ENCODE measurements at regions not wholly inside any gene's neighbourhood (a gene's known extent, or its start where the extent isn't known, plus 50 kb on each side); places are given as distances from the start of the nearest gene placed in this dataset.
A peak's percentile ranks its signal among the peaks of the same experiment; 100 is the strongest.

DNA sequence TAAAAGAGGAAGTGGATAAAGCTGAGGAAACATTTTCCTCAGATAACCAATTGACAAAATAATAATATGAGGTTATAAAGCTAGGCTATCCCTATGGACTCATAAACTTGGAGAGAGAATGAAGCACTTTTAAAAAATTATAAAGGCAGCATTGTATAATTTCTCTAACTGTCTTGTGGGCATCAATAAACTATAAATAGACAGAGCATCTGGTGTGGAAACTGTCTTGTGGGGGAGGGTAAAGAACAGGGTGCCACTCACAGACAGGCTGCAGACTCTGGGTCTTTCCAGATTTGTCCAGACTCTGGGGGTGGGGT, 333.5 kb downstream of the BUD13 start:
- Mint-ChIP-seq H3K36me3 (no peaks in the 10 kb centered on the region), H3K4me1 (no peaks in the 10 kb centered on the region), H3K27ac (no peak overlapping the region), H3K4me3 (no peak overlapping the region), H3K27me3 (peaks cover 5 to 23% (median 13%) of the 10 kb centered on the region in 3 donors), H3K9me3 (peaks cover 0 to 31% (median 13%) of the 10 kb centered on the region in 7 donors)
- DNase-seq = no peak
- no peak for ATAC-seq (ENCODE audit: low read depth in 2 of 2)

DNA sequence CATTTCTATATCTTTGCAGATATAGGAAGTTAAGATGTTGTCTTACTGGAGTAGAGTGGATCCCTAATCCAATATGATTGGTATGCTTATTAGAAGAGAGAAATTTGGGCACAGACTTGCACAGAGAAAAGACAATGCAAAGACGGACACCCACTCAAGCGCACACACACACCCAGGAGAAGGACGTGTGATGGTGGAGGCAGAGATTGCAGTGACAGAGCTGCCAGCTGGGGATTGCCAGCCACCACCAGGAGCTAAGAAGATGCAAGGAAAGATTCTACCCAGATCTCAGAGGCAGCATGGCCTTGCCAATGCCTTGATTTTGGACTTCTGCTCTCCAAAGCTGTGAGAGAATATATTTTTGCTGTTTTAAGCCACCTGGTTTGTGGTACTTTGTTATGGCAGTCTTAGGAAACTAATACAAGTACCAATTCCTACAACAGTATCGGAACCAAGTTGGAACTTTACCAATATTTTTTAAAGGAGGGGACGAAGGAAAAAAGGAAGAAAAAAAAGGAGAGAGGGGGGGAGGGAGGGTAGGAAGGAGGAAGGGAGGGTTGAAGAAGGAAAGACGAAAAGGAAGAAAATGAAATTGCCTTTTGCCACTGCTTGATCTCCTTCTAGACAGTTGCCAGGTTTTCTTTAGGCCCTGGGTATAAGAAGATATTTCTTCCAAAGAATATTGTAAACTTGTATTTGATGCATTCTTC, 334.0 kb downstream of the BUD13 start:
- Mint-ChIP-seq H3K4me1 (no peaks in the 10 kb centered on the region), H3K4me3 (no peak overlapping the region), H3K36me3 (no peaks in the 10 kb centered on the region), H3K9me3 (peaks cover 0 to 31% (median 9%) of the 10 kb centered on the region in 7 donors), H3K27ac (no peak overlapping the region), H3K27me3 (peaks cover 5 to 26% (median 13%) of the 10 kb centered on the region in 3 donors)
- ATAC-seq (ENCODE audit: low read depth in 2 of 2) = no peak
- no peak for DNase-seq

DNA sequence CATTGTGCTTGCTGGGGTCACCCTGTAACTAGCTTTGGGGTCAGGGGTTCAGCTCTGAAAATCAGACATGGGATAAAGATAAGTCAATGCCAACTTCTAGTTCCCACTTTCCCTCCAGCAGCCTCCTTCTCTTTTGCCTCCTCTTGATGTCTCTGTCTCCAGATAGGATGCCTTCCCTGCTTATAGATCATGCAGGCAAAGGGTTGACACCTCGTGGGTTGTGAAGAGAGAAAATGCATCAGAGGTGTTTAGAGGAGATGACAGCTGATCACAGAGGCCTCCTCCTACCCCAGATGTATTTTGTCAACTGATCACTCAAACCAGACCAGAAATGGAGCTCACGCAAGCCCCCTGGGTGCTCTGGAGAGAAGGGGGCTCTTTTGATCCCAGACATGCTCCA, 337.8 kb downstream of the BUD13 start:
- no peak for ATAC-seq (ENCODE audit: low read depth in 2 of 2)

DNA sequence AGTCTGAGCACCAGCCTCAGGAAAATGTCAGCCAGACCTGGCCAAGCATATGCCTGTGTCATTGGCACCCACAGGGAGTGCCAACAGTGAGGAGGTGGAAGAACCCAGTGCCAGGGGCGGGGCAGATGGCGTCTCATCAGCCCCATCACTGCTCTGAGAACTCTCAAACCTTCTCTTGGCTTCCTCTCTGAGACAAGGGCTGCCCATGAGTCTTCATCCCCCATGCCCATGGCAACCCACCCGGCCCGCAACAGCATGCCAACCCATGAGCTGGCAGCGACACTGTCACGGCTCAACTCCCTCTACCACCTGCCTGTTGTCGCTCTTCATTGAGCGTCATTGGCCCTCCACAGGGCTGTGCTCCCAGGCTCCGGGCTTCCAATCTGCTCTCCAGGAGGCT, 340.5 kb downstream of the BUD13 start:
- no peak overlapping the region for H3K27ac Mint-ChIP-seq
- H3K4me1 Mint-ChIP-seq = no peaks in the 10 kb centered on the region
- DNase-seq = no peak
- no peak overlapping the region for H3K4me3 Mint-ChIP-seq
- no peak for ATAC-seq (ENCODE audit: low read depth in 2 of 2)
- no peaks in the 10 kb centered on the region for H3K36me3 Mint-ChIP-seq
- H3K9me3 Mint-ChIP-seq = peaks cover 0 to 8% (median 0%) of the 10 kb centered on the region in 7 donors
- peaks cover 5 to 21% (median 17%) of the 10 kb centered on the region in 3 donors for H3K27me3 Mint-ChIP-seq

More for the DNA sequence above, 337.8 kb downstream of the BUD13 start:
- Mint-ChIP-seq H3K9me3 (peaks cover 0 to 12% (median 5%) of the 10 kb centered on the region in 7 donors), H3K27me3 (peaks cover 5 to 26% (median 13%) of the 10 kb centered on the region in 3 donors), H3K36me3 (no peaks in the 10 kb centered on the region), H3K4me3 (no peak overlapping the region), H3K4me1 (no peaks in the 10 kb centered on the region), H3K27ac (peak overlapping the region in 1 of 6 donors; percentile 15)
- DNase-seq = no peak

DNA sequence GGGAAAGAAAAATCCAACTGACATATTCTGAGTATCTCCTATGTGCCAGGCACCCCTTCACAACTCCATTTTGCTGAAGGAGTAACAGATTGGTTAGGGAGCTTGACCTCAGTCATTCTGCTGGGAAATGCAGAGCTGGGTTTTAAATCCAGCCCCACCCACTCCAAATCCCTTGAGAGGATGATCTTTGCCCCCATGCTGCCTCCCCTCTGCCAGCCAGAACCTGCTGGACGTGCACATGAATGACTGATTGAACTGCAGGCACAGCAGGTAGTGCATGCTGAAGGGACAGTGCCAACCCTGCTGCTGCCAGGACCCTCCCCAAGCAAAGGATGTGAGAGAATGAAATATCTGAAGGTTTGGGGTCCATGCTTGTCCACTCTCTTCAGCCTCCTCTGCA, 340.9 kb downstream of the BUD13 start:
- H3K4me3 Mint-ChIP-seq = no peak overlapping the region
- peaks cover 0 to 8% (median 0%) of the 10 kb centered on the region in 7 donors for H3K9me3 Mint-ChIP-seq
- DNase-seq (no peak), ATAC-seq (ENCODE audit: low read depth in 2 of 2) (no peak)
- H3K4me1 Mint-ChIP-seq = no peaks in the 10 kb centered on the region
- H3K27me3 Mint-ChIP-seq = peaks cover 5 to 19% (median 15%) of the 10 kb centered on the region in 3 donors
- H3K36me3 Mint-ChIP-seq = no peaks in the 10 kb centered on the region
- no peak overlapping the region for H3K27ac Mint-ChIP-seq

DNA sequence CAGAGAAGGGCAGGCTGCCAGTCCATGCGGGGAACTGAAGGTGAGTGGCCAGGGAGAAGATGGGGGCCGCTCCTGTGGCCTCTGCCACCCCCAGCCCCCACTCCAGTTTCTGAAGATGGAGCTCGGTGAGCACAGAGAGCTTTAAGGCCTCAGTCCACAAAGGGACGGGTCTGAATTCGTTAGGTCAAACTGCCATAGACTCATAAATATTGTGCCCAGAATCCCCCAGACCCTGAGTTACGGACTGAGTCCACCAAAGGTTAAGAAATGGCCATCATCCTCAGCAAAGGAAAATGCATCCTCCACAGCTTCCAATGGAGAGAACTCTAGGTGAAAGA, 344.2 kb downstream of the BUD13 start:
- Mint-ChIP-seq H3K27ac (no peak overlapping the region), H3K9me3 (peaks cover 0 to 8% (median 0%) of the 10 kb centered on the region in 7 donors), H3K4me3 (peak overlapping the region in 1 of 8 donors; percentile 60), H3K36me3 (no peaks in the 10 kb centered on the region), H3K4me1 (no peaks in the 10 kb centered on the region), H3K27me3 (peaks cover 0 to 15% (median 5%) of the 10 kb centered on the region in 3 donors)
- ATAC-seq (ENCODE audit: low read depth in 2 of 2) (no peak), DNase-seq (no peak)

DNA sequence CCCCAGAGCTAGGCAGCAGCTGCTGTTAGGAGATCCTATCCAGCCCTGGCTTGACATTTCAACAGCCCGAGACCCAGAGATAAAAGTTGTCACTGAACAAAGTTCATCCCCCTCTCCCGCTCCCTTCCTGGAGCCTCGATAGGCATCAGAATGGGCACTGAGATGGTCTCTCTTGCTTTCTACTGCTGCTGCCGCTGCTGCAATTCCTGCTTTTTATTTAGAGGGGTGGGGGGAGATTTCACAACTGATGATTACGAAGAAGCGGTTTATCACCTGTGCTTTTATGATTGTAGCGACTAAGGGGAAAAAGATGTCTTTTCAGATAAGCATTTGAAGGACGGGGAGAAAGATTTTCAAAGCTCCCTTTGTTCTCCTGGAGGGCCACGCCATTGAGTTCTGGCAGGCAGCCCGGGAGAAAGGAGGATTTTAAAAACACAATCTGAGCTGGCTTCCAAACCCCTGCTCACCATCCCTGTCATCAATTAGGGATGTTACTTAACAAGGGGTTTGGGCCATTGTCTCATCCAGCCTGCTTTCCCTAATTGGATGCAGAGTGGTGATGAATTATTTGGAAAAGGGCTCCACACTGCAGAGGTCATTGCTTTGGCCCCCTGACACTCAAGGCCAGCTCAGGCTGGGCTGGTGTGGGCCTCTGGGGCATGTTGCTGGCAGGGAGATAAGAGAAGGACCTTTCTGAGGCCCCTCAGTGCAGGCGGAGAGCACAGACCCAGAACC, 344.7 kb downstream of the BUD13 start:
- no peaks in the 10 kb centered on the region for H3K4me1 Mint-ChIP-seq
- peaks cover 0 to 15% (median 5%) of the 10 kb centered on the region in 3 donors for H3K27me3 Mint-ChIP-seq
- no peaks in the 10 kb centered on the region for H3K36me3 Mint-ChIP-seq
- H3K27ac Mint-ChIP-seq = no peak overlapping the region
- peaks cover 0 to 8% (median 0%) of the 10 kb centered on the region in 7 donors for H3K9me3 Mint-ChIP-seq
- ATAC-seq (ENCODE audit: low read depth in 2 of 2) (no peak), DNase-seq (no peak)
- H3K4me3 Mint-ChIP-seq = no peak overlapping the region

DNA sequence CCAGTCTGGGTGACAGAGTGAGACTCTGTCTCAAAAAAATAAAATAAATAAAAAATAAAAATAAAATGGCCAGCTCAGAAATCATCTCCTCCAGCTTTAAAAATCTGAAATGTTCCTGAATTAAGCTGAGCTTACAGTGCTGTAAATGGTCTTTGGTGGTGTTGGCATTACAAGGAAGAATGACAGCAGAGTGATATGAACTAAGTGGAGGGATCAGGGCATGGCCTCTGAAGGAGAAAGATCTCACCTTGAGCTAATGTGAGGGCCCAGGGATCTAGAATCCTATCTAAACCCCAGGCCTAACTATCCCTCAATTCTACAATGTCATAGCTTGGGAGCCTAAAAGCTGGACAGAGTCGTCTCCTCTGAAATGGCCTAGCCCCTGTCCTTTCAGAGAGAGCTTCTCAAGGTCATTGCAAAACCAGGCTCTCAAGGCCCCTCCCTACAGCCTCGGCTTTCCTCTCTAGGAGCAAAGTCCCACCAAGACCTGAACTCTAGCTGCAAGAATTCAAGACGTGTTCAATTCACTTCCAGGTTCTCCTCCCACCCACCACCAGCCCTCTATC, 345.4 kb downstream of the BUD13 start:
- peaks cover 0 to 6% (median 0%) of the 10 kb centered on the region in 7 donors for H3K9me3 Mint-ChIP-seq
- peaks cover 0 to 15% (median 5%) of the 10 kb centered on the region in 3 donors for H3K27me3 Mint-ChIP-seq
- no peak overlapping the region for H3K27ac Mint-ChIP-seq
- no peak for DNase-seq
- no peak overlapping the region for H3K4me3 Mint-ChIP-seq
- ATAC-seq (ENCODE audit: low read depth in 2 of 2) = no peak
- H3K36me3 Mint-ChIP-seq = no peaks in the 10 kb centered on the region
- H3K4me1 Mint-ChIP-seq = no peaks in the 10 kb centered on the region

DNA sequence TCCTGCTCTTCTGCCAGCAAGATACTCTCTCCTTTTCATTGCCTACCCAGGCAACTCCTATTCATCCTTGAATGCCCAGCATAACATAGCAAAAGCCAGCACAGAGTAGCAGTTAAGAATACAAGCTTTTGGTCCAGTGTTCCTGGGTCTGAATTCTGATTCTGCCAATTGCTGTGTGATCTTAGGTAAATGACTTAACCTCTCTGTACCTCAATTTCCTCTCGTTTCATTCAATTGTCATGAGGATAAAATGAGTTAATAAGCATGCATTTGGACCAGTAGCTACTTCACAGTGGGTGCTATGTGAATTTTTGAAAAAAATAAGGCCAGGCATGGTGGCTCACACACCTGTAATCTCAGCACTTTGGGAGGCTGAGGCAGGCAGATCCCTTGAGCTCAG, 346.0 kb downstream of the BUD13 start:
- ATAC-seq (ENCODE audit: low read depth in 2 of 2) (no peak), DNase-seq (no peak)
- H3K27ac Mint-ChIP-seq = no peak overlapping the region
- no peaks in the 10 kb centered on the region for H3K4me1 Mint-ChIP-seq
- peaks cover 0 to 4% (median 0%) of the 10 kb centered on the region in 7 donors for H3K9me3 Mint-ChIP-seq
- no peaks in the 10 kb centered on the region for H3K36me3 Mint-ChIP-seq
- peaks cover 4 to 15% (median 5%) of the 10 kb centered on the region in 3 donors for H3K27me3 Mint-ChIP-seq
- no peak overlapping the region for H3K4me3 Mint-ChIP-seq

DNA sequence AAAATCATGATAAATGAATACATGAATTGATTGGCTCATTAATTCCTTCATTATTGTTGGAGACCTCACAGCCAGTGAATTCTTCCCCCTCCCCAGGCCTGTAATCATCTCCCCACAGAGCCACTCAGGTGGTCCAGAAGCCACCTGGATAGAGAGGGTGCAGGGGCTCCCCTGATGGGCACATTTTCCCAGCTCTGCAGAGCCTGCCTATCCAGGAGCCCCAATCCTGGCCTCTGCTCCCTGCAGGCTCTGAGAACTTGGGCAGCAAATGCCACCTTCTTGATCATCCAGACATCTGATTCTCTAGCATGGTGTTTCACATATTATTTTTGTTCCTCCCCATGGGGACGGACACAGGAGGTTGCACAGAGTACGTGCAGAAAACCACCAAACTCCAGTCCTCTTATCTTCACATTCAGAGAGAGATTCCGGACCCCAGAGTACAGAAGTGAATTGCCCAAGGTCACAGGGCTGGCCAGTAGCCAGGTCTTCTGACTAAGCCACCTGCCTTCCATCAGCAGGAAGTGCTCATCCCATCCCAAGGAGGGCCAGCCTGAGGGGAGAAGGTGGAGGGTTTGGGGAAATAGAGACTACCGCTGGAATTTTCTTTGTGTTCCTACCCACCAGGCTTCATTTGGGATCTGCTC, 348.0 kb downstream of the BUD13 start:
- Mint-ChIP-seq H3K27ac (no peak overlapping the region), H3K36me3 (no peaks in the 10 kb centered on the region), H3K4me3 (no peak overlapping the region), H3K27me3 (peaks cover 5 to 15% (median 8%) of the 10 kb centered on the region in 3 donors), H3K4me1 (no peaks in the 10 kb centered on the region), H3K9me3 (no peaks in the 10 kb centered on the region)
- DNase-seq = no peak
- no peak for ATAC-seq (ENCODE audit: low read depth in 2 of 2)

DNA sequence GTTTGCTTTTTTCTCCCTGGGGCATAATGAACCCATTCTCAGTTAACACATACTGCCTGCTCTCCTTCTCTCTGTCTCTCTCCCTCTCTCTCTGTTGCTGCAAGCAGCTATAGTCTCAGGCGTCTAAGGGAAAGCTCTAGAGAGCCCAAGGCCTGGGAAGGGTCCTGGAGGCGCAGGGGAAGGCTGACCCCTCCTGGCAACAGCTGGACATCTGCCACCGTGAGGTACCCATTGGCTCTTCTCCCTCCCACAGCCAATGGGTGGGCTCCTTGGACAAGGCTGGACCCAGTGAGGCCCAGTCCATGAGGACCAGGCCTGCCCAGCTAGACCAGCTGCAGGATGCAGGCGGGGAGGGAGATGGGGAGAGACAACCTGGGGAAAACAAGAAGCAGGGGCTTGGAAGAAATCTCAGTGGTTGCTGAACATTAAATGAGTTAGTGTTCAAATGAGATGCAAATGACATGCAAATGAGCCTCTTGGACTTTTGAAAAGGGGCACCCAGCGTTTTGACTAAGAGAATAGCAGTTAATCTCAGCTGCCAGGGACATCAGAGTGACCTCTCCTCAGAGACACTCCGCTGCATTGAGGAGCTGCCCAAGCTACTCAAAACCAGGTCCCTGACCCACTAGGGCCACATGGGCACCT, 349.7 kb downstream of the BUD13 start:
- no peak overlapping the region for H3K27ac Mint-ChIP-seq
- ATAC-seq (ENCODE audit: low read depth in 2 of 2) (no peak), DNase-seq (no peak)
- peaks cover 1 to 15% (median 8%) of the 10 kb centered on the region in 3 donors for H3K27me3 Mint-ChIP-seq
- H3K36me3 Mint-ChIP-seq = no peaks in the 10 kb centered on the region
- H3K4me1 Mint-ChIP-seq = no peaks in the 10 kb centered on the region
- peak overlapping the region in 1 of 8 donors; percentile 21 for H3K4me3 Mint-ChIP-seq
- no peaks in the 10 kb centered on the region for H3K9me3 Mint-ChIP-seq

DNA sequence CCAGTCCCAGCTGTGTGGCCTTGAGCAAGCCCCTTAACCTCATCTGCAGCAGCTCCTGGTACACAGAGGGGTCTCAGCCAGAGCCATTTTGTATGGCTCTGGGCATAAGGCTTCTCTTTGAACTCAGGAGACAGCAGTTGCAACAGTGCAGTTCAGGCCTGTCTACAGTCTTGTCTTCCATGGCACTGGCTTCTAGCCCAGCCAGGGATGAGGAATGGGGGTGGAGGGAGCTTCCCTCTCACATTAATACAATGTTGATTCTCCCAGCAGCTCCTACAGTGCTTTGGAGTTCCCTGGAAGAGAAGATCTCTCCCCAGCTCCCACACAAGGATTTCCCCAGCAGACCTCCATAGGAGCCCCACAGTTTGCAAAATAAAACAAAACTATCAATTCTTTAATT, 350.2 kb downstream of the BUD13 start:
- Mint-ChIP-seq H3K4me1 (no peaks in the 10 kb centered on the region), H3K27me3 (peaks cover 3 to 20% (median 5%) of the 10 kb centered on the region in 3 donors), H3K27ac (no peak overlapping the region), H3K9me3 (no peaks in the 10 kb centered on the region), H3K36me3 (no peaks in the 10 kb centered on the region), H3K4me3 (no peak overlapping the region)
- ATAC-seq (ENCODE audit: low read depth in 2 of 2) = no peak
- DNase-seq = no peak

DNA sequence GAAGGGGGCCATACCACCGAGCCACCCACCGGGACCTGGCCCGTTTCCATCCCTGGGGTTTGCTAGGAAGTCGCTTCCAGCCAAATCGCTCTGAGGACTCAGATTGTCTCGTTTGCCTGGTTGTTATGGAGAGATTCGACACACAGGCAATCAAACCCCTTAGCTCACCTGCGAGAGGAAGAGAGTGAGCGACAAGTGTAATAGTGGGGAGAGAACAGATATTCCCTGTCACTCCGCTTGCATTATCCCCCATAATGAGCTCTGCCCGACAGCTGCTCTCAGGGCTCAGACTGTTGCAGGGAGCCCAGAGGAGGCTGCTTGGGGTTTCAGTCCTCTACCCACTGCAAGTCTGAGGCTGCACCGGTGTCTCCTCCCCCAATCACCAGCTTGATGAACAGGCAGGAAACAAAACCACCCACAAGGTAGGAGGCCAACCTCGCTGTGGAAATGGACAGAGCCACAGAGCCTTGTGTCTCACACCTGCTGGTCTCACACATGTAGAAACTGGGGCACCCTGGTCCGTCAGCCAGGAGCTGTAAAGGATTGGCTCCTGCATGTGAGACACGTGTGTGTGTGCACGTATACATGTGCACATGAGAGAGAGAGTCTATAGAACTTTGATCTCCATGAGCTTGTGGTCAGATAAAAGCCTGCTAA, 351.1 kb downstream of the BUD13 start:
- no peak for ATAC-seq (ENCODE audit: low read depth in 2 of 2)
- no peak for DNase-seq
- Mint-ChIP-seq H3K27ac (no peak overlapping the region), H3K27me3 (peaks cover 0 to 21% (median 12%) of the 10 kb centered on the region in 3 donors), H3K4me3 (no peak overlapping the region), H3K9me3 (peaks cover 0 to 2% (median 0%) of the 10 kb centered on the region in 7 donors), H3K4me1 (no peaks in the 10 kb centered on the region), H3K36me3 (no peaks in the 10 kb centered on the region)
